ENCODE measurements at regions not wholly inside any gene's neighbourhood (a gene's known extent, or its start where the extent isn't known, plus 50 kb on each side); places are given as distances from the start of the nearest gene placed in this dataset.
"Not testable (repeated sequence)": the region's sequence is repeated elsewhere in the genome, so short reads cannot be mapped to it uniquely, and the experiment has no call there.

- H3K27me3 ChIP-seq (ENCODE audit: control insufficient read depth, insufficient read depth, low read length); H3K9ac ChIP-seq: not testable (repeated sequence)
Measured at GRCh38 chr17:18546514-18547398, 70.2 kb downstream of the LGALS9C start.

GRCh38 chr17:18557086-18557485 is 80.5 kb downstream of the LGALS9C start:
- H3K27me3 ChIP-seq (ENCODE audit: control insufficient read depth, insufficient read depth, low read length); H2AFZ ChIP-seq; H3K9me3 ChIP-seq (ENCODE audit: control insufficient read depth, low read length); H3K4me1 ChIP-seq; H3K4me3 ChIP-seq (ENCODE audit: low read depth, low read length); H3K9ac ChIP-seq; H3K36me3 ChIP-seq (ENCODE audit: control insufficient read depth, insufficient read depth, low read length); H3K79me2 ChIP-seq; H3K4me2 ChIP-seq (ENCODE audit: low read length); H3K27ac ChIP-seq: not testable (repeated sequence)

More at GRCh38 chr17:18546514-18547398, 70.2 kb downstream of the LGALS9C start:
- H3K4me3 ChIP-seq (ENCODE audit: low read depth, low read length); H3K4me1 ChIP-seq; H2AFZ ChIP-seq; H3K36me3 ChIP-seq (ENCODE audit: control insufficient read depth, insufficient read depth, low read length); H3K9me3 ChIP-seq (ENCODE audit: control insufficient read depth, low read length); H3K79me2 ChIP-seq; H3K4me2 ChIP-seq (ENCODE audit: low read length); H3K27ac ChIP-seq: not testable (repeated sequence)

GRCh38 chr17:18563381-18564098 is 80.7 kb downstream of the TBC1D28 start:
- not testable (repeated sequence) for H3K4me1 ChIP-seq; H3K9ac ChIP-seq; H3K4me2 ChIP-seq (ENCODE audit: low read length); H3K9me3 ChIP-seq (ENCODE audit: control insufficient read depth, low read length); H3K79me2 ChIP-seq; H3K4me3 ChIP-seq (ENCODE audit: low read depth, low read length); H2AFZ ChIP-seq; H3K36me3 ChIP-seq (ENCODE audit: control insufficient read depth, insufficient read depth, low read length); H3K27me3 ChIP-seq (ENCODE audit: control insufficient read depth, insufficient read depth, low read length); H3K27ac ChIP-seq

GRCh38 chr17:18564099-18564448 is 80.1 kb downstream of the TBC1D28 start:
- H3K4me3 ChIP-seq (ENCODE audit: low read depth, low read length); H3K9ac ChIP-seq; H3K36me3 ChIP-seq (ENCODE audit: control insufficient read depth, insufficient read depth, low read length); H3K27me3 ChIP-seq (ENCODE audit: control insufficient read depth, insufficient read depth, low read length); H3K4me2 ChIP-seq (ENCODE audit: low read length); H3K27ac ChIP-seq; H2AFZ ChIP-seq; H3K79me2 ChIP-seq; H3K9me3 ChIP-seq (ENCODE audit: control insufficient read depth, low read length); H3K4me1 ChIP-seq: not testable (repeated sequence)
- TF ChIP-seq CTCF (IDR thresholded peaks at IDR 0.05), result peak; percentile 67

GRCh38 chr17:18568108-18568995 is 75.8 kb downstream of the TBC1D28 start:
- not testable (repeated sequence) for H3K9ac ChIP-seq; H3K4me2 ChIP-seq (ENCODE audit: low read length); H3K27ac ChIP-seq; H3K9me3 ChIP-seq (ENCODE audit: control insufficient read depth, low read length); H3K79me2 ChIP-seq; H3K4me1 ChIP-seq; H3K4me3 ChIP-seq (ENCODE audit: low read depth, low read length); H2AFZ ChIP-seq; H3K36me3 ChIP-seq (ENCODE audit: control insufficient read depth, insufficient read depth, low read length); H3K27me3 ChIP-seq (ENCODE audit: control insufficient read depth, insufficient read depth, low read length)

GRCh38 chr17:18569489-18569913 is 74.7 kb downstream of the TBC1D28 start:
- not testable (repeated sequence) for H3K9me3 ChIP-seq (ENCODE audit: control insufficient read depth, low read length); H3K27ac ChIP-seq; H3K4me3 ChIP-seq (ENCODE audit: low read depth, low read length); H3K79me2 ChIP-seq; H3K4me2 ChIP-seq (ENCODE audit: low read length); H3K4me1 ChIP-seq; H3K9ac ChIP-seq; H3K36me3 ChIP-seq (ENCODE audit: control insufficient read depth, insufficient read depth, low read length); H2AFZ ChIP-seq; H3K27me3 ChIP-seq (ENCODE audit: control insufficient read depth, insufficient read depth, low read length)

GRCh38 chr17:18572536-18572935 is 71.7 kb downstream of the TBC1D28 start:
- H2AFZ ChIP-seq; H3K4me1 ChIP-seq; H3K4me2 ChIP-seq (ENCODE audit: low read length); H3K27ac ChIP-seq; H3K27me3 ChIP-seq (ENCODE audit: control insufficient read depth, insufficient read depth, low read length); H3K9ac ChIP-seq; H3K79me2 ChIP-seq; H3K4me3 ChIP-seq (ENCODE audit: low read depth, low read length); H3K9me3 ChIP-seq (ENCODE audit: control insufficient read depth, low read length); H3K36me3 ChIP-seq (ENCODE audit: control insufficient read depth, insufficient read depth, low read length): not testable (repeated sequence)

GRCh38 chr17:18574137-18574536 is 70.1 kb downstream of the TBC1D28 start:
- not testable (repeated sequence) for H3K27ac ChIP-seq; H3K36me3 ChIP-seq (ENCODE audit: control insufficient read depth, insufficient read depth, low read length)

More at GRCh38 chr17:18574137-18574536, 70.1 kb downstream of the TBC1D28 start:
- H2AFZ ChIP-seq; H3K9ac ChIP-seq; H3K9me3 ChIP-seq (ENCODE audit: control insufficient read depth, low read length); H3K4me2 ChIP-seq (ENCODE audit: low read length); H3K4me3 ChIP-seq (ENCODE audit: low read depth, low read length); H3K79me2 ChIP-seq; H3K4me1 ChIP-seq; H3K27me3 ChIP-seq (ENCODE audit: control insufficient read depth, insufficient read depth, low read length): not testable (repeated sequence)

All from parathyroid adenoma (tissue), 2 donors.